Right lobe of liver (tissue), 6 donors: ENCODE measurements at regions not wholly inside any gene's neighbourhood (a gene's known extent, or its start where the extent isn't known, plus 50 kb on each side); places are given as distances from the start of the nearest gene placed in this dataset.
A peak's percentile ranks its signal among the peaks of the same experiment; 100 is the strongest.

Source experiments
- ATAC-seq, 4 donors: fragments of 200-7000 bp; cut with Tn5 transposase; one replicate each; pipeline ENCODE4 v1.9.1; 2020; ENCODE audit warnings: mild to moderate bottlenecking in 4 of 4, moderate library complexity in 4 of 4
- DNase-seq, 3 donors: peaks; one replicate each; pipeline ENCODE4 v3.0.0-alpha.2; 2020
- H3K27ac ChIP-seq, 3 donors: fragments of 200-600 bp; one replicate each; pipeline ENCODE4 v1.8.0; 2022
- H3K27me3 ChIP-seq, 2 donors: fragments of 200-600 bp; one replicate each; pipeline ENCODE4 v1.8.0; 2022
- H3K36me3 ChIP-seq, 4 donors: fragments of 200-600 bp; sonication (generic) in 1 of 4; one replicate each; pipeline versions ENCODE4 v1.5.1 to v1.8.0; 2017 to 2022; ENCODE audit warnings: control low read depth in 1 of 4
- H3K4me1 ChIP-seq, 4 donors: fragments of 200-600 bp; sonication (generic) in 1 of 4; one replicate each; pipeline versions ENCODE4 v1.5.1 to v1.8.0; 2017 to 2022; ENCODE audit warnings: control low read depth in 1 of 4
- H3K4me3 ChIP-seq, 3 donors: fragments of 200-600 bp; one replicate each; pipeline ENCODE4 v1.8.0; 2022
- H3K9me3 ChIP-seq, 4 donors: fragments of 200-600 bp; sonication (generic) in 1 of 4; one replicate each; pipeline versions ENCODE4 v1.5.1 to v1.8.0; 2017 to 2022; ENCODE audit warnings: control low read depth in 1 of 4
- POLR2A ChIP-seq: fragments of 450-650 bp; IDR thresholded peaks from one replicate; pipeline ENCODE4 v1.6.1; 2017; ENCODE audit warnings: antibody characterized with exemption, mild to moderate bottlenecking
- WGBS: methylation state at CpG from one replicate; pipeline ENCODE4 v1.1.6; 2018; ENCODE audit warnings: low coverage, low lambda C conversion rate; ENCODE audit not compliant: insufficient coverage; ENCODE audit errors: missing lambda C conversion rate; 5-methylcytosine and 5-hydroxymethylcytosine counted together
- intact Hi-C, 2 donors: fragments of 100-400 bp; cut with DNase I; formaldehyde crosslinking; loops; one replicate each; pipeline versions ENCODE4 v1.11.2 to v1.14.1; 2022
- TF ChIP-seq, protein P1 (sequence below), 4 donors: fragments of 200-600 bp in 3 of 4; fragments of 450-650 bp in 1 of 4; IDR thresholded peaks; one replicate each; pipeline versions ENCODE4 v1.5.1 to v1.8.0; 2016 to 2022; ENCODE audit warnings: antibody characterized with exemption in 4 of 4, mild to moderate bottlenecking in 2 of 4
- donor health status: DM: no; HTN: yes; CAD: no.
- donor health status: DM: no; HTN: no; CAD: no.
- donor health status: DM: no; HTN: no; CAD: no.
- donor health status: DM: no; HTN: yes; CAD: no.
- donor health status: DM: no; HTN: yes; CAD: no.

DNA sequence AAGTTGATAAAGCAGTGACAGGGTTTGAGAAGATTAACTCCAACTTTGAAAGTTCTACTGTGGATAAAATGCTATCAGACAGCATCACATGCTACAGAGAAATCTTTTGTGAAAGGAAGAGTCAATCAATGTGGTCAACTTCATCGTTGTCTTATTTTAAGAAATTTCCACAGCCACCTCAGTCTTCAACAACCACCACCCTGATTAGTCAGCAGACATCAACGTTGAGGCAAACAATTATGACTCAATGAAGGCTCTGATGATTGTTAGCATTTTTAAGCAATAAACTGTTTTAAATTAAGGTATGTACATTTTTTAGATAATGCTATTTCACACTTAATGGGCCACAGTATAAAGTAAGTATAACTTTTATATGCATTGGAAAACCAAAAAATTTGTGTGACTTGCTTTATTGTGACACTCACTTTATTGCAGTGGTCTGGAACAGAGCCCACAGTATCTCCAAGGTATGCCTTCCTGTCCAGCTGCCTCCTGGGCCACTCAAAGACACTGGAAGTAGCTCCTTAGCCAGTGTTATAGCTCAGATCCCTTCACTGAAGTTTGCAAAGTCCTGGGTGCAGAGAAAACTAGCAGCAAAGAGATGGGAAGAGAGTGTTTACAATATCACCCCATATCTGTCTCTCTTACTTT, 293.1 kb downstream of the ARHGAP12 start:
- no peak for ATAC-seq
- Histone ChIP-seq H3K9me3 (no peaks in the 10 kb centered on the region), H3K4me3 (no peak overlapping the region), H3K27me3 (no peaks in the 10 kb centered on the region), H3K4me1 (peaks cover 0 to 4% (median 0%) of the 10 kb centered on the region in 4 donors), H3K36me3 (no peaks in the 10 kb centered on the region), H3K27ac (no peak overlapping the region)
- intact Hi-C loops: no loop called here
- no peak for DNase-seq
- no peak for TF ChIP-seq POLR2A
- TF ChIP-seq, protein P1, sequence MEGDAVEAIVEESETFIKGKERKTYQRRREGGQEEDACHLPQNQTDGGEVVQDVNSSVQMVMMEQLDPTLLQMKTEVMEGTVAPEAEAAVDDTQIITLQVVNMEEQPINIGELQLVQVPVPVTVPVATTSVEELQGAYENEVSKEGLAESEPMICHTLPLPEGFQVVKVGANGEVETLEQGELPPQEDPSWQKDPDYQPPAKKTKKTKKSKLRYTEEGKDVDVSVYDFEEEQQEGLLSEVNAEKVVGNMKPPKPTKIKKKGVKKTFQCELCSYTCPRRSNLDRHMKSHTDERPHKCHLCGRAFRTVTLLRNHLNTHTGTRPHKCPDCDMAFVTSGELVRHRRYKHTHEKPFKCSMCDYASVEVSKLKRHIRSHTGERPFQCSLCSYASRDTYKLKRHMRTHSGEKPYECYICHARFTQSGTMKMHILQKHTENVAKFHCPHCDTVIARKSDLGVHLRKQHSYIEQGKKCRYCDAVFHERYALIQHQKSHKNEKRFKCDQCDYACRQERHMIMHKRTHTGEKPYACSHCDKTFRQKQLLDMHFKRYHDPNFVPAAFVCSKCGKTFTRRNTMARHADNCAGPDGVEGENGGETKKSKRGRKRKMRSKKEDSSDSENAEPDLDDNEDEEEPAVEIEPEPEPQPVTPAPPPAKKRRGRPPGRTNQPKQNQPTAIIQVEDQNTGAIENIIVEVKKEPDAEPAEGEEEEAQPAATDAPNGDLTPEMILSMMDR (IDR thresholded peaks at IDR 0.05): no peak
- 16% methylated on average over 2 of the region's 2 CpGs for WGBS

- TF ChIP-seq, protein P1 (IDR thresholded peaks at IDR 0.05): no peak
- no peak for TF ChIP-seq POLR2A
- Histone ChIP-seq H3K27me3 (no peaks in the 10 kb centered on the region), H3K36me3 (no peaks in the 10 kb centered on the region), H3K4me1 (peaks cover 0 to 4% (median 0%) of the 10 kb centered on the region in 4 donors), H3K9me3 (no peaks in the 10 kb centered on the region), H3K27ac (no peak overlapping the region), H3K4me3 (no peak overlapping the region)
- DNase-seq: no peak
- intact Hi-C loops: no loop called here
- 13% methylated on average over 1 of the region's 1 CpG for WGBS
- ATAC-seq: no peak
Measured at GRCh38 chr10:31635009-31635408, 293.6 kb downstream of the ARHGAP12 start.

DNA sequence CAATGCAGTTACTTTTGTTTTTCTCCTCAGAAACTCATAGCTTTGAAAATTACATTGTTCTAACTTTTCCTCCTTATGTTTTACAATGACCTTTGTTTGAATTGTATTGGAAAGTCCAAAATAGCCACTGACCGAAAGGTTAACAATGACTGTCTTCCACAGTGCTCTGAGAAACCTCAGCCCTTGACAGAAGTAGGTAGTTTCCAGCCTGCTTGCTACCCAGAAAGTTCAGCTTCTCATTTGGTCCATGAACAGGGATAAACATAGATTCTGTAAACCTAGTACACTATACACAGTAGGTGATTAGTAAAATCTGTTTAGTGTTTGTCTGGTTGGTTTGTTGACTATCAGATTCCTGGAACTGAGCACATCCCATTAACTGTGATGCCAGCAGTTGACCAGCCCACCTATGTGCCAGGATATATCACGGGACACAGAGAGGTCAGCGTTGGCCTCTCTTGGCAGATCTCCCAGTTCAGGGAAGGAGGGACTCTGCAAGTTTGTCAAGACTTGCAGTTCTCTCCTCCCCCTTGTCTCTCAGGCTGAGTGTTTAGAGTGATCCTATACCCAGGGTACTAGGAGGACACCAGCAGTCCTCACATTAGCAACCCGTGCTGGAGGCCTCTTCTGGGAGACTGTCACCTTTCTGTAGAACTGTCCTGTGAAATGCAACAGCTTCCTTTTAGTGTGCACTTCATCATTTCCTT, 297.6 kb downstream of the ARHGAP12 start:
- peak in 1 of 3 donors; percentile 38 for DNase-seq
- Histone ChIP-seq H3K4me3 (no peak overlapping the region), H3K27ac (no peak overlapping the region), H3K9me3 (no peaks in the 10 kb centered on the region), H3K27me3 (no peaks in the 10 kb centered on the region), H3K4me1 (peaks cover 0 to 4% (median 0%) of the 10 kb centered on the region in 4 donors), H3K36me3 (no peaks in the 10 kb centered on the region)
- TF ChIP-seq POLR2A: no peak
- TF ChIP-seq, protein P1 (IDR thresholded peaks at IDR 0.05): no peak
- peak; percentile 61 to 94 (median 76) for ATAC-seq
- intact Hi-C loops: no loop called here
- WGBS: 57% methylated on average over 3 of the region's 4 CpGs

- no peaks in the 10 kb centered on the region for H3K4me1 ChIP-seq
- ATAC-seq (no peak), DNase-seq (no peak)
- no peak overlapping the region for H3K27ac ChIP-seq
- TF ChIP-seq, protein P1 (IDR thresholded peaks at IDR 0.05): no peak
- TF ChIP-seq POLR2A: no peak
- no peaks in the 10 kb centered on the region for H3K27me3 ChIP-seq
- intact Hi-C loops: no loop called here
- H3K36me3 ChIP-seq: no peaks in the 10 kb centered on the region
- no peak overlapping the region for H3K4me3 ChIP-seq
- H3K9me3 ChIP-seq: no peaks in the 10 kb centered on the region
- WGBS: 71% methylated on average over 4 of the region's 4 CpGs
Measured at GRCh38 chr10:31625566-31625965, 303.1 kb downstream of the ARHGAP12 start.
